Activated CD8-positive, alpha-beta memory T cell treated with anti-CD3 and anti-CD28 coated beads for 48 hours (primary cell): ENCODE measurements at regions not wholly inside any gene's neighbourhood (a gene's known extent, or its start where the extent isn't known, plus 50 kb on each side); places are given as distances from the start of the nearest gene placed in this dataset.
"Not testable (repeated sequence)": the region's sequence is repeated elsewhere in the genome, so short reads cannot be mapped to it uniquely, and the experiment has no call there.

Source experiments
- DNase-seq, 3 experiments: peaks; one replicate each; pipeline ENCODE4 v3.0.0-alpha.2; 2020; ENCODE audit warnings: low read depth in 2 of 3, low spot score in 2 of 3

DNA sequence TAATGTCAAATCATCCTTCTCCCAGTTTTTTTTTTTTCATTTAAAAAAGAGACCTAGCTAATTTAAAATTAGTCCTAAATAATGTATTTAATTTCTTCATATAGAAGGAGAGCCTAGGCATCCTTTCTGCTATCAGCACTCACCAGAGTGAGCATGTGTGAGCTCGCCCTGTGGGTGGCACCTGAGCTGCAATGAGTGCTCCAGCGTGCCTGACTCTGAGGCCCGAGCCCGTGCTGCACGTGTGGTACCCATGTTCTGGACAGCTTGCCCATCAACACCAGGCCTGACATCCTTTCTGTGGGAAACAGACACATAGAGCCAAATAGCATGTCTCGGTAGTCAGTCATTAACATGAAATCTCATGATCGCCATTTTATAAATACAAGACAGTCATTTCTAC lies 381.4 kb downstream of the DTWD2 start:
- DNase-seq, result no peak

DNA sequence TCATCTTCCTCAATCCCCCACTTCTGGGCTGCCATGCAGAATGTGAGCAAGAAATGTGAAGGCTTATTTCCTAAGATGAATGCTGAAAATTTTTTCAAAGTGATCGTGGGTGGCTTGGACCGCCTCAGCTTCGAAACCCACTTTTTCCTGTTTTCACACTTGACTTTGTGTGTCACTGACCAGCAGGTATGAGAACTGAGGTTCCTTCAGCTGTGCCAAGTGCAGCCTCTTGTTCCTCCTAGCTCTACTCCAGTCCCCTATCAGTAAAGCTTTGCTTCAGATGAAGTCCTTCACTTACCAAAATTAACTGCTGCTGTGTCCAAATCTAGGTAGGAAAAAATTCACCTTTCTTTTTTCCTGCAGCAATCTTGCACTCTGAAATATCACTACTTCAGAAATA lies 382.6 kb downstream of the DTWD2 start:
- DNase-seq, result no peak

DNA sequence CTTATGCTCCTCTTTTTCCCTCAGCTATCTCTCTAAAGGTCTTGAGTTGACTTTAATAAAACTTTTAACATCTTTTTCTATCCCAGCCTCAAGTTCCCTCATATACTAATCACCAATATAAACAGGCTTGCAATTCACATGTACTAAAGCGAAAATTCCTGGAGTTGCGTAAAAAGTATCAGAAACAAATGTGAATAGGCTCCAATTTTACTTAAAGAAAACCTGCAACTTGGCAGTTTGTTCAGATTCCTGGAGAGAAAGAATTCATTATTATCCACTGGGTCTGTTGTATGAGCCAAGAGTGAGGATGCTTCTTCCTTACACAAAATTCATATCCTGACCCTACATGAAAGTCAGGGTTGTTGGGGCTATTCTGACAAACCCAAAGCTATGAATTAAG lies 384.2 kb downstream of the DTWD2 start:
- no peak for DNase-seq

DNA sequence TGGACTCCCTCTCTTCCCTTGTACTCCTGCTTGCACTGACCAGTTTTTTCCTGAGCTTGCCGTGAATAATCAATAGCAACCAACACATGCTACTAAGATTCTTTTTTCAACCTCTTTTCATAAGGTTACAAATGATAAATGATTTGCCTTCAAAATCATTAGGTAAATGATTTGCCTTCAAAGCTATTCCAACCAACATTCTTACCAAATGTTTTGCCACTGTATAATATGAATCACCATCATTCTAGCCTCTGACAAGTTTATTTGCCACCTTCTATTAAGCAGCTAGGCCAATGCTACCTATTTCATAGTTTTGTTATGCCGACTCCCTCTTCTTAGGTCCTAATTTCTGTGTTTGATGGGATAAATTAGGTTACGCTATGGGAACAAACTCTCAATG lies 385.1 kb downstream of the DTWD2 start:
- no peak for DNase-seq

DNA sequence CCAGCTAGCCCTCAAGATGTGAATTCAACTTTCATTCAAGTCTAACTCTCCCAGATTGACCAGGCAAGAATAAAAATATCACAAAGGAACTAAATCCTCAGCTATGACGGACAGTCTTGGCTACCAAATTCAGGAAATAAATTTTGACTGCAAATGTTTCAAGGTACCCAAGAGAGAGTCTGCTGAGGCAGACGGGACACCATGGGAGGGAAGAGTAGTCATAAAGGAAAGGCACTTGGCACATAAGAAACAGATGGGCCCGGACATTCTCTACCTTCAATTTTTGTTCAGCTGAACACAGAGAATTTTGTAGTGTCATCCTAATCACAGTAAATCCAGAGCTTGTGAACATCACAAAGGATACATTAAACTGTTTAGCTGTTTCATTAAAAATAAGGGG lies 390.0 kb downstream of the DTWD2 start:
- DNase-seq, result no peak

DNA sequence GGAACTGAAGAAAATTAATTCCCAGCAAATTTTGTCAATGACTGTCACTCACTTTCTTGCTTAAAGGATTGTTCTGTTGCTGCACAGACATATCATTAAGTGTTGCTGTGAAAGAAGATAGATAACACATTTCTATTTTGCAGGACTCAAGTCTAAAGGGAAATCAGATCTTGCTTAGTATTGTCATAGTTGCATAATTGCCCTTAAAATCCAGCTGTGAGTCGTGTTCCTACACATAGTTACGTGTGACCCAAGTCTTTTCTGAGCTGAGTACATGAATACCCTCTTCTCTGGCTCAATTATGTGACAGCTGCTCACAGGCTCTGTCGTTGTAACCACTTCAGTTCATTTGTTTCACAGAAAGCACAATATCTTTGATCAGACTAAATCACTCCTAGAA lies 390.8 kb downstream of the DTWD2 start:
- no peak for DNase-seq

DNA sequence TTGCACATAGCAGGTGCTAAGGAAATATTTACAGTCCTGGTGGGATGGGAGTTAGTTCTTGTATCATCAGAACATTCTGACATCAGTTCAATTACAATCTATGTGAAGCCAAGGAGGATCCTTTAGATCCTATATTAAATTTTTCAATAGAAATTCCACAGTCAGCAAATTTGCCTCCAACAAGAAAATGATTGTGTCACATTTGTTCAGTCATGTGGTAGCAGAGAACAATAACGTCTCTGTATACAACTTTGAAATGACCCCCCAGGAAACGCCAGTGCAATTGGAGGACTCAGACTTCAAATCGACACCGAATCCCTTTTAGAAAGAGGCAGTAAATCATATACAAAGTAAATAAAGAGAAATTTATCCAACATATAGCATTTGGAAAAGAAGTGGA lies 392.1 kb downstream of the DTWD2 start:
- no peak for DNase-seq

DNA sequence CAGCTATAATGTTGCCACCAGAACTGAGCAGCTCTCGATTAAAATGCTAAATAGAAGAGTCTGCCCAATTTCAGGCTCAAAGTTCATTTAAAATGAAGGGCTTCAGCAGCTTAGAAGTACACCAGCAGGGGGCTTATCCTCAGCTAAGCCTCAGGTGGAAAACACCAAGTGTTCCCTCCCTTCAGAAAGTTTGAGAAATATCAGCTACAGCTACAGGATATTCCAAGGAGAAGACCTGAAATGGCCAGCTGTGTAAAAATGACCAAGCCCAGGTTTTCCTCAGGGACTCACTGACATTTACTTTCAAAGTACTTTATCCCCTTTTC lies 395.4 kb downstream of the DTWD2 start:
- DNase-seq, result no peak

DNA sequence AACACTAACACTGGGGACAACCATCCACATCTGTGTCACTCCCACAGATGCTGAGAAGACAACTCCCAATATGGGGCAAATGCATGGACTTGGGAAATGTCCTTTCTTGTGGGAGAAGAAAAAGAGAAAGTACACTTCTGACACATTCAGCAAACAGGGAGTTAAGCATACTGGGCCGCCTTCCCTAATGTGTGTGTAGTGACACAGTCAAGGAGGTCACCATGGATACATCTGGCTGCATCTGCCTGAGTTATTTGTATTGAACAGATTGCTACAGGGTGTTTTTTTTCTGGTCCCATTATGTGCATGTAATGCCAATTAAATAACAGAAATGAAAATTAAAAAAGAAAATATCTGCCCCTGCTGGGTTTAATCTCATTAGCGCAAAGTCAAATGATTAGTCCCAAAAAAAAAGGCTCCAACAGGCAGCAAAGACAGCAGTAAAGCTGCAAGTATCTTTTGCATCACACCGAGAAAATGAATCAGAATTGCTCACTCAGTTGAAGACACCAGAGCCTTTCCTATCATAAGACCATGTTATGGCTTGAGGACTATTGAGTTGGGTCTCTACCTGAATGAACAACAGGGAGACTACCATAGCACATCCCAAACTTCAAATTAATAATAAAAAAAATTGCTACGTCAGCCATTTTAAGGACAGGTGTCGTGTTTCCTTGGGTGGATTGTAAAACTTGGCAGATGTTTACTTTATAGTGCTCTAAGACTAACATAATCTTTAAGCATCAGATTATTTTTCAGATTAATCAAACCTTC lies 395.9 kb downstream of the DTWD2 start:
- no peak for DNase-seq

DNA sequence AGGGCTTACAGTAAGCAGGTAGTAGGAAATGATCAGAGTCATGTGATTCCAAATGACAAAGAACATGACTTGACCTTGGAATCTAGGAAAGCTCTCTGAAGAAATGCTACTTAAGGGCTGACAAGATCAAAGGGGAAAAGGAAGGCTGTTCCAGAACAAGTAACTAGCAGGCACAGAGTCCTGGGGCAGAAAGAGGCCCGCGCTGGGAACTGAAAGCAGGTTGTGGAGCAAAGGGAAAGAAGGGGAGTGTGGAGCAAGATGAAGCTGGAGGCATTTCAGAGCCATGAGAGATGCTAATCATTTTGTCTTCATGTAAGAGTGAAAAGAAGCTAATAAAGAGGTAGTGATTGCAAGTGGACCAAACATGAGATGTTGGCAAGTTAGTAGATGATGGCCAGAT lies 397.5 kb downstream of the DTWD2 start:
- no peak for DNase-seq

DNA sequence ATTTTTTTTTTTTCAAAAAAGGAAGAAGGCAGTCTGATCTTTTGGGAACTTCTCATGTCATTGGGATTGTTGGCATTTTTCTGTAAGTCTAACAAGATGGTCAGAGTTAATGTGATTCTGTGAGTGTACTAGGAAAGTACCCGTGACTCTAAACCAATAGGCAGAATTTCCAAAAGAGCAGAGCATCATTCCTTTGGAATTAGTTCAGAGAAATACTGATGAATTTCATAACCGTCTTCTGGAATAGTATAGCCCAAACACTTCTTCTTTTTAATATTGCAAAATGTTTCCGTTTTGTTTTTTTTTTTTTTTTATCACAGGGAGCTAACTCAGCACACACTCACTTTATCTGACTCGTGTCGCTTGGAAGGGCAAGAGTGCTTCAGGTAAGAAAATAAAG lies 407.4 kb downstream of the DTWD2 start:
- no peak for DNase-seq

DNA sequence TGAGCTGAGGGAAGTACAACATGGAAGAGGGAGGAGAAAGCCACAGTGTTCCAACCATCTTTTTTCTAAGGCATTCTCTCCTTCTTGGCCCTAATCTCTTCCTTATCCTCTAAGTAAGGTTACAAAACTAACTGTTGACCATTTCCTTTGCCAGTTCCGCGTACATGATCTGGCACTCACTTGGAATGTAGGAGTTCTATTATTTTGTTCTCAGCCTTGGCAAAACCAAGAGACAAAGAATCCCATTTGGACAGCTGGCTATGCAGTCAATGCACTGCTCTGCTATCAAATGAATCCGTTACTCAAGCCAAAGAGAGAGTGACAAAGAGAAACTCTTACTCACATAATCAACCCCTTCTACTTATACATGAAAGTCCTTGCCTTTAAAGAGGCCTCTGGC lies 410.3 kb downstream of the DTWD2 start:
- no peak for DNase-seq

DNA sequence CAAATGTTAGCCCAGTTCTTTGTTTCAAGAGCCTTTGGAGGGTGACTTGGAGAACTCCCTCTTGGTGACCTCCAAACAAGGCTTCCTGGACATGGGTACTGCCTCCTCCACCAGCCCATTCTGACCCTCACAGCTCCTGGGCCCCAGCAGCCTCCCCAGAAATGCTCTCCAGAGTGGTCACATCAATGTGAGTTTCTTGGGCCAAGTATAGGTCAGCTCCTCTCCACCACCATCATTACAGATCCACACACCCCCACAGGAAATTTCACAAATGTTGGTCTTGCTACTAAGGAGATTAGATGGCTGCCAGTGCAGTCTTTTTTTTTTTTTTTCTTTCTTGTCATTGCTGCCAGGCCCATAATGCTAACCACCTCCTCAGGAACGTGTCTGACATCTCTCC lies 410.7 kb downstream of the DTWD2 start:
- no peak for DNase-seq

DNA sequence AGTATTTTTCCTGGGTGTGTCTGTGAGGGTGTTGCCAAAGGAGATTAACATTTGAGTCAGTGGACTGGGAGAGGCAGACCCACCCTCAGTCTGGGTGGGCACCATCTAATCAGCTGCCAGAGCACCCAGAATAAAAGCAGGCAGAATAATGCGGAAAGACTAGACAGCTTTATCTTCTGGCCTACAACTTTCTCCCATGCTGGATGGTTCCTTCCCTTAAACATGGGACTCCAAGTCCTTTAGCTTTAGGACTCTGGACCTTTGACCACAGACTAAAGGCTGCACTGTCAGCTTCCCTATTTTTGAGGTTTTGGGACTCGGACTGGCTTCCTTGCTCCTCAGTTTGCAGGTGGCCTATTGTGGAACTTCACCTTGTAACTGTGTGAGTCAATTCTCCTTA lies 418.1 kb downstream of the DTWD2 start:
- DNase-seq, result not testable (repeated sequence)

DNA sequence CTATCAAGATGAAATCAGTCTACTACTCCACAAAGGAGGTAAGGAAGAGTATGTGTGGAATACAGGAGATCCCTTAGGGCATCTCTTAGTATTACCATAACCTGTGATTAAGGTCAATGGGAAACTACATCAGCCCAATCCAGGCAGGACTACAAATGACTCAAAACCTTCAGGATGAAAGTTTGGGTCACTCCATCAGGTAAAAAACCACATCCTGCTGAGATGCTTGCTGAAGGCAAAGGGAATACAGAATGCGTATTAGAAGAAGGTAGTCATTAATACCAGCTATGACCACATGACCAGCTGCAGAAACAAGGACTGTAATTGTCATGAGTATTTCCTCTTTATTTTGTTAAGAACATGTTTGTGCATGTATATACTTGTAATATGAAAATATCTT lies 418.8 kb downstream of the DTWD2 start:
- not testable (repeated sequence) for DNase-seq

DNA sequence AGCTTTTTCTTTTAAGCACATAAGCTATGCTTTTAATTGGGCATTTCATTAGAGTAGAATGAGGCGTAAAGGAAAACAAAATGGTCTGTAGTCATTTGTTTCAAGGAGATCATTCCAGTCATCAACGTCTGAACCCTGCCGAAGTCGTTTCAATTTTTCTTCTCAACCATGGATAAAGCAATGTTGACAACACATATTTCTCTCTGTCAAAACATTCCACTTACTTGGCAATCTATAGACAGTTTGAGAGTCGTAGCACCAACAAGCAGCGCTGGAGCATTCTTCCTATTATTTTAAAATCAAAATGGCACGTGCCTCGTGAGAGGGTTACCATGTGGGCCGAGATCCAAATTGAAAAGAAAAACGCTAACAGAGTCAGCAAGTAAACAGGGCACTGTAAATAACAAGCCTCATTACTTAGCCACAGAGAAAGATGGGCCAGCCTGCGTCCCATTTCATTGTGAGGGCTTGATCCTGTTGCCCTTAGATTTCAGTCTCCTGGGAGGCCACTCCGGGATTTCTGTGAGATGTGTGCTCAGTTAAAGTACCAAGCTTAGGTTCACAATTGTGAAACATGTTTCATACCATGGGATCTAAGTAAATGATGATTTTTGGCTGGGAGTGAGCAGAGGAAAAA lies 422.9 kb downstream of the DTWD2 start:
- no peak for DNase-seq

DNA sequence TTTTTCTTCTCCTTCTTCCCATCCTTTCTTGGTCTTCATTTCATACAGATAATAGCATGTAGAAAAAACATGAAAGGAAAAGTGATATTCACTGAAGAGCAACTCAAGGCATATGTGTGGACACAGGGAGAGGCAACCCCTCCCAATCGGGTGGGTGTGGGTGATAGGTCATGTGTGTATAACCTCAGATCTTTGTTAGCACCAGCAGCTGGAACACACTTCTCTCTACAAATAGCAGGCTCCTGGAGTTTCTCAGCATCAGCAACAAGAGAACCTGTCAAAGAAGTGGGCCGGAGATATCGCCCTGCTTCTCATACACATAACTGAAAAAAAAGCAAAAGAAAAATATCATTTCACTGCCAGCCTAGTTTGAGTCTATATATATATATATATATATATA lies 426.4 kb downstream of the DTWD2 start:
- DNase-seq, result no peak

DNA sequence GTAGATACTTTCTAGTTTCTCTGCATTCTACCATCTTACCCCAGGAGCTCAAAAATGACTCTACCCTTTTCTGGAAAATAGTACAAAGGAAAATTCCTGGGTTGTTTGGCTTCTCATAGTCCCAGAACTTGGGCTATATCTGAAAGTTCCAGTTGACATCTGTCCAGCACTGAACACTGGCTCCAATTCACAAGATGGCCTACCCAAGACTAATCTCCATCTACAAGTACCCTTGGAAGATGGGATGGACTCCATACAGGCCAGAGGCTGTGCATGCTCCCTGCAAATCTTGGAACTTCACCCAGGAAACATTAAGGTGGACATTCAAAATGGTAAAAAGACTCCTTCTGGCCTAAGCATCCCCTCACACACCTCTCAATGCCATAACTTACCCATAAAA lies 427.1 kb downstream of the DTWD2 start:
- DNase-seq, result no peak

DNA sequence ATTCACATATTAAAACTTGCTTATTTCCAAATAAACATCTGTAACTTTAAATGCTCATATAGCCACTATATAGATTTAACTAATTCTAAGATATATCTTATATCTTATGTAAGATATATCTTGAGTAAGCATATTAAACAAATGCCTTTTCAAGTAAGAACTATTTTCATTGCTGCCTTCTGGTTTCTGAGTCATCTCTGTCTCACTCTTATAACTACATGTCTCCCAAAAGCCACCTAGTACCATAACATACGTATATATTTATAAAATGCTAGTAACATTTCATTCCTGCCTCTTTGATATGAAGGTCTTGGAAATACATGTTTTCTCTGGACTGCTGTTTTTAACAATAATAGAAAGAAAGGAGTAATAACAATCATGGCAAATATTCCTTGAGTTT lies 429.5 kb downstream of the DTWD2 start:
- DNase-seq, result no peak

DNA sequence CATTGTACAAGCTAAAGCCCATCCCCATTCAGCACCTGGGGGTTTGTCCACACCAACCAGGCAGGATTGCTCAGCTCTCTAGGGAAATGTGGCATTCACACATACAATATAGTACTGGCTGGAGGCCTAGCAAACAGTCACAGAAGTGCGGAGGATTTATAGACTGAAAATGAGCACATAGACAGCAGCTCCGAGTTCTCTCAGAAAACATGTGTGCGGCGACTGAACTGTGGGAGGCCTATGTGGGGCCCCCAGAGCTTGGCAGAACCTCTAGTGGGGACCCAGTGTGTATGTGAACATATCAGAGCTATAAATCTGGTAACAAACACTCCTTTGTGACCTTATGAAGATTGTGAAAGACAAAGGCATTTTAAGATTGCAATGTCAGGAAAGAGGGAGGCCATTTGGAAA lies 431.1 kb downstream of the DTWD2 start:
- no peak for DNase-seq

DNA sequence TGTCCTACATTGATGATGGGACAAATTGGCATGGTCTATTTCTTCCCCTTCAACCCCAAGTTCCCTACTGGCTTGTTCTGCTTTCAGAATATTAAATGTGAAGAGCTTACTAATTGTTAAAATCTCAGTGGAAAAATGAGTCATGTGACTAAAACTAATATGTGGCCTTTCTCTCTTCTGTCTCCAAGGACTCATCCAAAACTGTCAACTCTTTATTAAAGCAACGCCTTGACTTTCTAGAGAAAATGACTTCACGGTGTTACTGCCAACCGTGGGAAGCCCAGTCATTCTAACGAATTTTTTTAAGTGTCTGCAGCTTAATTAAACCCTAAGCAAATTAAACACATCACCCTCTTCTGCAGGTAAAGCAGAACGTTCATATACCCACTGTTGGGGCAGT lies 431.6 kb downstream of the DTWD2 start:
- no peak for DNase-seq

DNA sequence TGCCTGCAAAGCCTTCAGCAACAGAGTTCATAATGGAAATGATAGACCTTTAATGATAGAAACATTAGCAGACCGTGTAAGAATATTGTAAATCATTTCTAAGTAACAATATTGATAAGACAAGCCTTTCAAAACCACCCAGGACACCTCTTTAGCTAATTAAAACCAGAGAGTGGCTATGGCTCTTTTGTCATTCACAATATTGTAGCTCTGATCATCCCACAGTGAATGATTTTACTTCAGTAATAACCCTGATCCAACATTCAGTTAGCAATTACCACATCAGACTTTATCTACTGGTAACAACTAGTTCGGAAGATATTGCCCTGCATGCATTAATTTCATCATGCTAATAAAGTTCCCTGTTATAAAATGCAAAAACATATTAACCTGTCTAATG lies 432.6 kb downstream of the DTWD2 start:
- no peak for DNase-seq

DNA sequence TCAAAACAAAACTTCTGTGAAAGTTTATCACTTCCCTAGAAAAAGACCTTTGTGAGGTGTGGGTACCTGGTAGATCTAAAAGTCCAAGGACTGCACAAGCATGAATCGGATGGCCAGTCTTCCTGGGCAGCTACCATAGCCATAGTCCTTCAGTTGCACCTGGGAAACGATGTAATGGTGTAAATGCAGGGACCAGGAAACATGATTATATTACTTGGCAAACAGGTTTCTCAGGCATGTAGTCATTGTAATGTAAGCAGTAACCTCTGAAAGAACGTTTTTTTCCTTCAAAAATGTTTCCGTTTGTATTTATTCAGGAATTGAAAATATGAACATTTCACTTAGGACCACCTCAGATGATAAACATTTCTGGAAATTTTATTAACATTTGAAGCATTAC lies 433.4 kb downstream of the DTWD2 start:
- no peak for DNase-seq
